H9 (cell line): ENCODE measurements at regions not wholly inside any gene's neighbourhood (a gene's known extent, or its start where the extent isn't known, plus 50 kb on each side); places are given as distances from the start of the nearest gene placed in this dataset.

Source experiments
- DNase-seq: peaks from one replicate; pipeline ENCODE4 v3.0.0-alpha.2; 2017
- H2AFZ ChIP-seq: one replicate; pipeline ENCODE4 v1.6.1; 2013; ENCODE audit warnings: mild to moderate bottlenecking, low read length, control low read depth, moderate library complexity
- H2AK5ac ChIP-seq: 2 replicates; pipeline ENCODE4 v1.6.1; 2013; ENCODE audit warnings: low read length, control low read depth, mixed read lengths; ENCODE audit not compliant: insufficient read length
- H2BK120ac ChIP-seq: one replicate; pipeline ENCODE4 v1.6.1; 2013; ENCODE audit warnings: low read depth, mild to moderate bottlenecking, low read length, control low read depth, inconsistent platforms; ENCODE audit not compliant: poor library complexity, severe bottlenecking
- H2BK12ac ChIP-seq: 2 replicates; pipeline ENCODE4 v1.6.1; 2013; ENCODE audit warnings: low read length, control low read depth, mixed read lengths, low read depth; ENCODE audit not compliant: insufficient read length
- H2BK15ac ChIP-seq: 2 replicates; pipeline ENCODE4 v1.6.1; 2013; ENCODE audit warnings: low read depth, low read length, control low read depth
- H2BK20ac ChIP-seq: one replicate; pipeline ENCODE4 v1.6.1; 2013; ENCODE audit warnings: low read depth, mild to moderate bottlenecking, low read length, control low read depth, inconsistent platforms; ENCODE audit not compliant: poor library complexity, severe bottlenecking
- H2BK5ac ChIP-seq: 2 replicates; pipeline ENCODE4 v1.6.1; 2013; ENCODE audit warnings: low read length, control low read depth, mixed read lengths; ENCODE audit not compliant: insufficient read length
- H3K14ac ChIP-seq: 2 replicates; pipeline ENCODE4 v1.6.1; 2013; ENCODE audit warnings: low read length, control low read depth; ENCODE audit not compliant: insufficient read depth
- H3K18ac ChIP-seq: 2 replicates; pipeline ENCODE4 v1.6.1; 2013; ENCODE audit warnings: low read depth, mild to moderate bottlenecking, mixed read lengths, low read length, control low read depth; ENCODE audit not compliant: insufficient read length
- H3K23ac ChIP-seq: 2 replicates; pipeline ENCODE4 v1.6.1; 2013; ENCODE audit warnings: low read length, control low read depth, mixed read lengths, low read depth; ENCODE audit not compliant: insufficient read length
- H3K23me2 ChIP-seq: 2 replicates; pipeline ENCODE4 v1.6.1; 2013; ENCODE audit warnings: low read depth, mild to moderate bottlenecking, mixed read lengths, low read length, control low read depth; ENCODE audit not compliant: insufficient read length, poor library complexity, severe bottlenecking
- H3K27ac ChIP-seq: 2 replicates; pipeline ENCODE4 v1.5.1; 2013; ENCODE audit warnings: low read length, control low read depth, mixed read lengths, low read depth; ENCODE audit not compliant: insufficient read length
- H3K27me3 ChIP-seq: 2 replicates; pipeline ENCODE4 v1.6.1; 2013; ENCODE audit warnings: low read length, control low read depth, inconsistent platforms; ENCODE audit not compliant: insufficient read depth
- H3K4ac ChIP-seq: 2 replicates; pipeline ENCODE4 v1.6.1; 2013; ENCODE audit warnings: low read depth, mild to moderate bottlenecking, control low read depth, inconsistent platforms, low read length, moderate library complexity
- H3K4me1 ChIP-seq: 2 replicates; pipeline ENCODE4 v1.6.1; 2013; ENCODE audit warnings: low read length, control low read depth, inconsistent platforms; ENCODE audit not compliant: insufficient read depth
- H3K4me2 ChIP-seq: 2 replicates; pipeline ENCODE4 v1.6.1; 2013; ENCODE audit warnings: low read length, control low read depth, mixed read lengths; ENCODE audit not compliant: insufficient read length, insufficient read depth
- H3K56ac ChIP-seq: 2 replicates; pipeline ENCODE4 v1.6.1; 2013; ENCODE audit warnings: low read depth, mild to moderate bottlenecking, mixed read lengths, low read length, control low read depth; ENCODE audit not compliant: insufficient read length
- H3K79me1 ChIP-seq: 2 replicates; pipeline ENCODE4 v1.6.1; 2013; ENCODE audit warnings: low read depth, mild to moderate bottlenecking, moderate library complexity, low read length, control low read depth, inconsistent platforms; ENCODE audit not compliant: insufficient read depth, poor library complexity, severe bottlenecking
- H3K79me2 ChIP-seq: 2 replicates; pipeline ENCODE4 v1.6.1; 2013; ENCODE audit warnings: low read length, control low read depth, inconsistent platforms; ENCODE audit not compliant: insufficient read depth
- H3K9ac ChIP-seq: 2 replicates; pipeline ENCODE4 v1.6.1; 2013; ENCODE audit warnings: low read length, control low read depth, mixed read lengths; ENCODE audit not compliant: insufficient read length; ENCODE audit errors: extremely low read depth
- H3K9me3 ChIP-seq: one replicate; pipeline ENCODE4 v1.6.1; 2013; ENCODE audit warnings: low read depth, low read length, inconsistent platforms; ENCODE audit not compliant: control insufficient read depth
- H3T11ph ChIP-seq: one replicate; pipeline ENCODE4 v1.6.1; 2013; ENCODE audit warnings: mild to moderate bottlenecking, low read length, control low read depth, inconsistent platforms
- H4K20me1 ChIP-seq: one replicate; pipeline ENCODE4 v1.6.1; 2013; ENCODE audit not compliant: control insufficient read depth, insufficient read length, insufficient read depth
- H4K5ac ChIP-seq: 2 replicates; pipeline ENCODE4 v1.6.1; 2013; ENCODE audit warnings: low read depth, mild to moderate bottlenecking, mixed read lengths, low read length, control low read depth; ENCODE audit not compliant: insufficient read length
- H4K8ac ChIP-seq: replicated peaks from 2 replicates; pipeline ENCODE4 v1.6.1; 2013; ENCODE audit warnings: low read length, control low read depth, mixed read lengths, low read depth; ENCODE audit not compliant: insufficient read length
- H4K91ac ChIP-seq: 2 replicates; pipeline ENCODE4 v1.6.1; 2013; ENCODE audit warnings: low read depth, mild to moderate bottlenecking, moderate library complexity, mixed read lengths, low read length, control low read depth; ENCODE audit not compliant: insufficient read length
- H3K27ac Mint-ChIP-seq, 3 experiments: 2 replicates in 2 of 3; 3 replicates in 1 of 3; pipeline ENCODE4 v1.8.0; 2020 to 2021; ENCODE audit warnings: mixed read lengths in 3 of 3, mild to moderate bottlenecking in 1 of 3, moderate library complexity in 1 of 3
- H3K27me3 Mint-ChIP-seq: 2 replicates; pipeline ENCODE4 v1.8.0; 2021; ENCODE audit warnings: low read depth, mild to moderate bottlenecking, moderate library complexity, mixed read lengths
- H3K36me3 Mint-ChIP-seq, 3 experiments: 2 replicates in 2 of 3; 3 replicates in 1 of 3; pipeline ENCODE4 v1.8.0; 2020 to 2021; ENCODE audit warnings: low read depth in 3 of 3, mixed read lengths in 3 of 3; ENCODE audit not compliant: insufficient read depth in 1 of 3
- H3K4me1 Mint-ChIP-seq, 2 experiments: 2 replicates each; pipeline ENCODE4 v1.8.0; 2020; ENCODE audit warnings: mixed read lengths in 2 of 2
- H3K4me3 Mint-ChIP-seq, 2 experiments: 2 replicates in 1 of 2; 3 replicates in 1 of 2; pipeline ENCODE4 v1.8.0; 2020 to 2021; ENCODE audit warnings: mild to moderate bottlenecking in 2 of 2, mixed read lengths in 2 of 2, moderate library complexity in 1 of 2
- H3K9me3 Mint-ChIP-seq, 2 experiments: 2 replicates in 1 of 2; 3 replicates in 1 of 2; pipeline ENCODE4 v1.8.0; 2020; ENCODE audit warnings: mild to moderate bottlenecking in 2 of 2, mixed read lengths in 2 of 2, moderate library complexity in 1 of 2
- CTCF ChIP-seq: fragments of 200-600 bp; sonication (generic); conservative IDR thresholded peaks from 3 replicates; pipeline ENCODE4 v1.8.0; 2021; ENCODE audit warnings: antibody characterized with exemption, mild to moderate bottlenecking
- WGBS: extraction: QIAGEN DNeasy Blood & Tissue Kit; methylation state at CpG from one replicate; pipeline ENCODE4 v1.1.7; 2013; ENCODE audit warnings: missing lambda C conversion rate, low lambda C conversion rate, mixed read lengths; ENCODE audit not compliant: insufficient read length; ENCODE audit errors: extremely low coverage; 5-methylcytosine and 5-hydroxymethylcytosine counted together

- H3K36me3 Mint-ChIP-seq: no peaks in the 10 kb centered on the region
- H3K4me2 ChIP-seq: no peak overlapping the region
- DNase-seq: no peak
Observed at GRCh38 chr5:91639744-91640143, 256.6 kb upstream of the ARRDC3 start.

More at GRCh38 chr5:91639744-91640143, 256.6 kb upstream of the ARRDC3 start:
- Mint-ChIP-seq H3K27ac (no peak overlapping the region), H3K9me3 (no peaks in the 10 kb centered on the region; a peak in 1 of 5 replicates), H3K27me3 (no peaks in the 10 kb centered on the region), H3K4me1 (peaks cover 8 to 10% of the 10 kb centered on the region in 2 experiments; a peak in 3 of 4 replicates), H3K4me3 (no peak overlapping the region)
- Histone ChIP-seq H2BK20ac (no peak overlapping the region), H3K4ac (no peak overlapping the region), H4K91ac (no peak overlapping the region), H3K18ac (no peak overlapping the region), H3K27me3 (no peaks in the 10 kb centered on the region), H2BK5ac (no peak overlapping the region), H3K9ac (no peak overlapping the region), H2BK120ac (no peak overlapping the region), H4K20me1 (no peaks in the 10 kb centered on the region), H3K23ac (no peak overlapping the region), H3K56ac (no peak overlapping the region), H3K79me1 (no peaks in the 10 kb centered on the region), H3K27ac (no peak overlapping the region), H3K23me2 (no peaks in the 10 kb centered on the region), H4K5ac (no peak overlapping the region), H3K14ac (no peak overlapping the region), H3K9me3 (no peaks in the 10 kb centered on the region), H4K8ac (no peak overlapping the region), H2BK15ac (no peak overlapping the region), H2BK12ac (no peak overlapping the region), H2AK5ac (no peak overlapping the region), H3T11ph (no peak overlapping the region), H2AFZ (no peak overlapping the region), H3K79me2 (no peaks in the 10 kb centered on the region), H3K4me1 (no peaks in the 10 kb centered on the region; the same call in 1 of the 2 replicates)
- WGBS: no CpG with 5 or more reads among the region's 3 CpGs
- no peak for TF ChIP-seq CTCF
